ENCODE measurements at regions not wholly inside any gene's neighbourhood (a gene's known extent, or its start where the extent isn't known, plus 50 kb on each side); places are given as distances from the start of the nearest gene placed in this dataset.

DNA sequence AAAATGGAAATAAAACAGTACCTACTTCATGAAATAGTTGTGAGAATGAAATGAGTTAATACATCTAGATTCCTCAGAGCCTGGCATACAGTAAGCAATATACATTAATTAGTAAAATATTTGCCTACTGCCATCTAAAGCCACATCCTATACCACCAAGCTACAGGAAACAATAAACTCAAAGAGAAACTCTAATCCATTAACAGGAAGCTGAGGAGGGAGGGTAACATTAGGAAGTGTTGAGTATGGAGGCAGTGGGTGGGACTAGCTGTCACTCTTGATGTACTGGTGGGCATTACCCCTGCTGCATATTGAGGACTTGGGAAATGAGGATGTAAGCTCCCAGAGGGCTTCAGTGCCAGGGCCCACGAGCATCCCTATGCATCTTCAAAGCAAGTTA is 396.5 kb downstream of the TNS1 start:
- Histone ChIP-seq H2AFZ (ENCODE audit: low read length) (no peak overlapping the region), H3K4me2 (ENCODE audit: low read depth, low read length) (no peak overlapping the region), H3K9me3 (ENCODE audit: low read length) (no peaks in the 10 kb centered on the region), H3K4me1 (ENCODE audit: insufficient read depth, low read length) (no peaks in the 10 kb centered on the region), H3K79me2 (ENCODE audit: insufficient read depth, low read length) (no peaks in the 10 kb centered on the region), H3K9ac (ENCODE audit: insufficient read depth, low read depth, low read length) (no peak overlapping the region), H3K27ac (ENCODE audit: extremely low read length, insufficient read depth, low read length) (no peak overlapping the region), H3K36me3 (replicated peaks in 1 of 2; ENCODE audit: control insufficient read depth in 1 of 2, insufficient read depth in 2 of 2, low read length in 2 of 2) (no peaks in the 10 kb centered on the region), H3K4me3 (replicated peaks in 1 of 3; ENCODE audit: insufficient read depth in 1 of 3, low read depth in 2 of 3, low read length in 3 of 3) (no peak overlapping the region), H3K27me3 (ENCODE audit: control insufficient read depth in 1 of 2, insufficient read depth in 2 of 2, low read length in 2 of 2) (peaks cover 0 to 2% of the 10 kb centered on the region in 2 experiments; a peak in 2 of 5 replicates), H4K20me1 (ENCODE audit: insufficient read depth, low read length) (no peaks in the 10 kb centered on the region)
- intact Hi-C loops (cut with micrococcal nuclease; ENCODE audit: unreplicated experiment) = no loop called here
- FAIRE-seq (no peak), ATAC-seq (no peak), DNase-seq (ENCODE audit: low spot score) (no peak)
- CTCF ChIA-PET (ENCODE audit: low intra/inter-chr PET ratio, low total read pairs) = no interaction called here
- POLR2A ChIA-PET = no interaction called here
- in situ Hi-C loops (cut with HindIII; ENCODE audit: extremely low pct_ligation_motif_present, low pct_unique_long_range_greater_than_20kb) = no loop called here
- TF ChIP-seq, protein P1, sequence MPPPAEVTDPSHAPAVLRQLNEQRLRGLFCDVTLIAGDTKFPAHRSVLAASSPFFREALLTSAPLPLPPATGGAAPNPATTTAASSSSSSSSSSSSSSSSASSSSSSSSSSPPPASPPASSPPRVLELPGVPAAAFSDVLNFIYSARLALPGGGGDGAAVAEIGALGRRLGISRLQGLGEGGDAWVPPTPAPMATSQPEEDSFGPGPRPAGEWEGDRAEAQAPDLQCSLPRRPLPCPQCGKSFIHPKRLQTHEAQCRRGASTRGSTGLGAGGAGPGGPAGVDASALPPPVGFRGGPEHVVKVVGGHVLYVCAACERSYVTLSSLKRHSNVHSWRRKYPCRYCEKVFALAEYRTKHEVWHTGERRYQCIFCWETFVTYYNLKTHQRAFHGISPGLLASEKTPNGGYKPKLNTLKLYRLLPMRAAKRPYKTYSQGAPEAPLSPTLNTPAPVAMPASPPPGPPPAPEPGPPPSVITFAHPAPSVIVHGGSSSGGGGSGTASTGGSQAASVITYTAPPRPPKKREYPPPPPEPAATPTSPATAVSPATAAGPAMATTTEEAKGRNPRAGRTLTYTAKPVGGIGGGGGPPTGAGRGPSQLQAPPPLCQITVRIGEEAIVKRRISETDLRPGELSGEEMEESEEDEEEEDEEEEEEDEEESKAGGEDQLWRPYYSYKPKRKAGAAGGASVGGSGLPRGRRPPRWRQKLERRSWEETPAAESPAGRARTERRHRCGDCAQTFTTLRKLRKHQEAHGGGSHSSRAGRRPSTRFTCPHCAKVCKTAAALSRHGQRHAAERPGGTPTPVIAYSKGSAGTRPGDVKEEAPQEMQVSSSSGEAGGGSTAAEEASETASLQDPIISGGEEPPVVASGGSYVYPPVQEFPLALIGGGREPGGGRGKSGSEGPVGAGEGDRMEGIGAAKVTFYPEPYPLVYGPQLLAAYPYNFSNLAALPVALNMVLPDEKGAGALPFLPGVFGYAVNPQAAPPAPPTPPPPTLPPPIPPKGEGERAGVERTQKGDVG (CRISPR knock-in tag; IDR thresholded peaks at IDR 0.05; ENCODE audit: borderline replicate concordance) = no peak
- TF ChIP-seq SRSF4 (IDR thresholded peaks at IDR 0.05; ENCODE audit: low read depth, low read length, poor library complexity, severe bottlenecking) (no peak), CREB3 (CRISPR knock-in tag; IDR thresholded peaks at IDR 0.05) (no peak), AHR (CRISPR knock-in tag; IDR thresholded peaks at IDR 0.05) (no peak), ZSCAN12 (CRISPR knock-in tag; IDR thresholded peaks at IDR 0.05) (no peak), ZNF841 (CRISPR knock-in tag; IDR thresholded peaks at IDR 0.05; ENCODE audit: borderline replicate concordance) (no peak), MED8 (CRISPR knock-in tag; IDR thresholded peaks at IDR 0.05; ENCODE audit: insufficient replicate concordance) (no peak)
- TF ChIP-seq, protein P2, sequence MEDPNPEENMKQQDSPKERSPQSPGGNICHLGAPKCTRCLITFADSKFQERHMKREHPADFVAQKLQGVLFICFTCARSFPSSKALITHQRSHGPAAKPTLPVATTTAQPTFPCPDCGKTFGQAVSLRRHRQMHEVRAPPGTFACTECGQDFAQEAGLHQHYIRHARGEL (CRISPR knock-in tag; IDR thresholded peaks at IDR 0.05) = no peak
- 0% methylated on average over 1 of the region's 1 CpG for WGBS (ENCODE audit: low lambda C conversion rate)
- no TSS peak for BruUV-seq (replicated peaks)
